ENCODE measurements at regions not wholly inside any gene's neighbourhood (a gene's known extent, or its start where the extent isn't known, plus 50 kb on each side); places are given as distances from the start of the nearest gene placed in this dataset.

GRCh38 chr2:8462899-8463648, 218.8 kb upstream of the ID2 start:
- Histone ChIP-seq H3K4me1 (ENCODE audit: control insufficient read depth in 1 of 2, insufficient read depth in 1 of 2, low read depth in 1 of 2, low read length in 1 of 2) (peaks cover 31 to 38% of the 10 kb centered on the region in 2 experiments), H3K4me3 (ENCODE audit: low read depth in 1 of 2, low read length in 1 of 2) (no peak overlapping the region), H3K27me3 (no peaks in the 10 kb centered on the region), H3K9me3 (no peaks in the 10 kb centered on the region), H3K36me3 (no peaks in the 10 kb centered on the region), H3K27ac (no peak overlapping the region)
- TF ChIP-seq CTCF (IDR thresholded peaks at IDR 0.05) = no peak

GRCh38 chr2:8465560-8465959, 216.3 kb upstream of the ID2 start:
- no peaks in the 10 kb centered on the region for H3K27me3 ChIP-seq
- no peak overlapping the region for H3K4me3 ChIP-seq (ENCODE audit: low read depth in 1 of 2, low read length in 1 of 2)
- TF ChIP-seq CTCF (IDR thresholded peaks at IDR 0.05) = no peak
- H3K36me3 ChIP-seq = no peaks in the 10 kb centered on the region
- H3K27ac ChIP-seq = no peak overlapping the region
- H3K9me3 ChIP-seq = no peaks in the 10 kb centered on the region
- peaks cover 41 to 45% of the 10 kb centered on the region in 2 experiments for H3K4me1 ChIP-seq (ENCODE audit: control insufficient read depth in 1 of 2, insufficient read depth in 1 of 2, low read depth in 1 of 2, low read length in 1 of 2)

- H3K4me1 ChIP-seq (ENCODE audit: control insufficient read depth in 1 of 2, insufficient read depth in 1 of 2, low read depth in 1 of 2, low read length in 1 of 2) = peaks cover 77 to 79% of the 10 kb centered on the region in 2 experiments
- no peaks in the 10 kb centered on the region for H3K36me3 ChIP-seq
- H3K27ac ChIP-seq = peak overlapping the region; percentile 95
- H3K27me3 ChIP-seq = no peaks in the 10 kb centered on the region
- no peaks in the 10 kb centered on the region for H3K9me3 ChIP-seq
- no peak for TF ChIP-seq CTCF (IDR thresholded peaks at IDR 0.05)
- no peak overlapping the region for H3K4me3 ChIP-seq (ENCODE audit: low read depth in 1 of 2, low read length in 1 of 2)
Measured at GRCh38 chr2:8469709-8470493, 212.0 kb upstream of the ID2 start.

DNA sequence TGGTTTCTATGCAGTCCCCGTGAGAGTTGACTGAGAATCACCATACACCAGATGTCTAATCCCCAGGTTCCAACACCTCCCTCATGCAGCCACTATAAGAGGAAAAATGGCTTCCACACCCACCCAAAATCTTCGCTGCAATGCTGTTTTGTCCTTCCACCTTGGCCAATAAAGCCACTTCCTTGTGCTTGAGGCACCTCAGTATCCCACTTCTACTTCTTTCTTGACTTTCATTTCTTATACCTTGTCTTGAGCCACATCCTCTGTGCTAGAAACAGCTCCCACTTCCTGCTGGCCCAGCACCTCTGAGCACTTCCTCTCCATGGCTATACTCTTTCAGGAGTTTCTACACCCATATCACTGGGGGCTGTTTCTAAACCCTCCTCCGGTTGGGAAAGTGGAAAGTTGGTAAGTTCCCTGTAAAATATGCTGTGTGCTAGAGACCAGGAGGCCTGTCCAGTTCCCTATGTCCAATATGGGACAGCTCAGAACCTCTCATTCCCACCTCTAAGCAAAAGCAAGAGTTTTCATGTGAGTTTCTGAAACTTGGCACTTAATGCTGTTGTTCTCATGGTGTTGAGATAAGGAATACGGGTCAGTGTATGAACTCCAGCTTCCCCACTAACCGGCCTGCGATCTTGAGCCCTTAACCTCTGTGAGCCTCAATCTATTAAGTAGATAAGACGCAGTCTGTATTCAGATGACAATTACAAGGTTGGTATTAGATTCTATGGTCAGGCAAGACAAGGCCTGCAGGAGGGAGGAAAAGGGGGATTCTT, 209.1 kb upstream of the ID2 start:
- Histone ChIP-seq H3K27ac (peak overlapping the region; percentile 95), H3K36me3 (no peaks in the 10 kb centered on the region), H3K4me1 (ENCODE audit: control insufficient read depth in 1 of 2, insufficient read depth in 1 of 2, low read depth in 1 of 2, low read length in 1 of 2) (peaks cover 88% of the 10 kb centered on the region in 2 experiments), H3K27me3 (no peaks in the 10 kb centered on the region), H3K9me3 (no peaks in the 10 kb centered on the region), H3K4me3 (ENCODE audit: low read depth in 1 of 2, low read length in 1 of 2) (peak overlapping the region; percentile 15 to 41)
- no peak for TF ChIP-seq CTCF (IDR thresholded peaks at IDR 0.05)

- H3K9me3 ChIP-seq = no peaks in the 10 kb centered on the region
- TF ChIP-seq CTCF (IDR thresholded peaks at IDR 0.05) = no peak
- peak overlapping the region; percentile 95 for H3K27ac ChIP-seq
- no peaks in the 10 kb centered on the region for H3K36me3 ChIP-seq
- no peaks in the 10 kb centered on the region for H3K27me3 ChIP-seq
- peaks cover 93 to 95% of the 10 kb centered on the region in 2 experiments for H3K4me1 ChIP-seq (ENCODE audit: control insufficient read depth in 1 of 2, insufficient read depth in 1 of 2, low read depth in 1 of 2, low read length in 1 of 2)
- peak overlapping the region; percentile 38 to 47 for H3K4me3 ChIP-seq (ENCODE audit: low read depth in 1 of 2, low read length in 1 of 2)
Measured at GRCh38 chr2:8475349-8476031, 206.4 kb upstream of the ID2 start.
